NCI-H146 treated with DMSO at 0.1 percent for 48 hours (cell line): ENCODE measurements at regions not wholly inside any gene's neighbourhood (a gene's known extent, or its start where the extent isn't known, plus 50 kb on each side); places are given as distances from the start of the nearest gene placed in this dataset.

Experiments used
- DNase-seq: peaks from one replicate; lab custom pipeline; 2025; ENCODE audit not compliant: unreplicated experiment; lab: John Stamatoyannopoulos, UW

DNA sequence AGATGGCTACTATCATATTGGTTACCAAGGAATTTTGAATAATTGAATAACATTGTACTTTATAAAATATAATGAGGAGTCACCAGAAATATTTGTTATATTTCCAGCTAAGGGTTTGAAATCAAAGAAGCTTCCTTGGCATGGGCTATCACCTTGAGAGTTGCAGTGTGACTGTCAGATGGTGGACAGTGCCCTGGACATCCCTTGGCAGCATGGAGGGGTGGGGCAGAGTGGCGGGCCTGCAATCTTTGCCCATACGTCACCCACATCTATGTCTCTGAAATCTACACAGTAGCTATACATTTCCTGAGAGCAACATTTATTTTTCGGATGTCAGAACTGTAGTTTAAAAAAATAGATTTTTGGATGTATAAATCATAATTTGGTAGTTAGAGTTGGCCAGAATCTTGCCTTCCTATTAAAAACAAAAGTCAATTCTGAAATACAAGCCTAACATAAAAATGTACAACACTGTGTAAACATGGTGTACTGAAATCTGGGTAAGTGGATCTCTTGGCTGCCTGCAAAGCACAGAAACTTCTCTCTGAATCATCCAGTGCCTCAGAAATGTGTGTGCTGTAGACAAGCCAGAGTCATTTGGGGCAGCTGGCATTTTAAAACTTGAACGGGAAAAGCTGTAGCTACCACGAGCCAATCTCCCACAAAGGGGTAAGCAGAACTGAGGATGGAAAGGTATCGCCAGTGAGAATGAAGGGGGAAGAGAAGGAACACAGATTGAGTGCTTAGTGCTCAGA, 124.2 kb upstream of the ARHGAP28 start:
- no peak for DNase-seq

DNA sequence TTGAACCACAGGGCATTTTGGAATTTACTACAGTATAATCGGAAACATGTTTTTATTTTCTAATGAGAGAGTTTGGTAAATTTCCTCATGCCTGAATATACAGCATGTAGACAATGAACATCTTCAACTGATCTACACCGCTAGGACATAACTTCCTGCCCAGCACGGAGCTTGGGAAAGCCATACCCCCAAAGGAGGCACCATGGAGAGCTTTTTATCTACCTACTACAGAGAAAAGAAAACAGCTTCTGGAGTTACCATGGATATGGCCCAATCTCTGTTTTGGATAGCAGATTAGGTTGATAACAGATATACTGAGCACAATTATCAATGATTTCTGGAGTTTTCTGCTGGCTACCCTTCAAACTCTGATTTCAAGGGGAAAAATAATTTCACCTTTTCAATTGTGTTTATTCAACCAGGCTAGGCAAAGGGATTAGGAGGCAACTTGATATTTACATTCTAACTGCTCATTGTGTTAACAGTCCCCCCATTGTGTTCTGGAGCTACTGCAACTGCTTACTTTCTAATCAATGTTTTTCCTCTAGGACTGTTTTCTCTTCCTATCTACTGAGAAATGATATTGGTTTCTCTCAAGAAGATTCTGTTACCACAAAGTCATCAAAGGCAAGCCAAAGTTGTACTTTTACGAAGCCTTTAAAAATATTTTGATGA, 123.0 kb upstream of the ARHGAP28 start:
- no peak for DNase-seq

DNA sequence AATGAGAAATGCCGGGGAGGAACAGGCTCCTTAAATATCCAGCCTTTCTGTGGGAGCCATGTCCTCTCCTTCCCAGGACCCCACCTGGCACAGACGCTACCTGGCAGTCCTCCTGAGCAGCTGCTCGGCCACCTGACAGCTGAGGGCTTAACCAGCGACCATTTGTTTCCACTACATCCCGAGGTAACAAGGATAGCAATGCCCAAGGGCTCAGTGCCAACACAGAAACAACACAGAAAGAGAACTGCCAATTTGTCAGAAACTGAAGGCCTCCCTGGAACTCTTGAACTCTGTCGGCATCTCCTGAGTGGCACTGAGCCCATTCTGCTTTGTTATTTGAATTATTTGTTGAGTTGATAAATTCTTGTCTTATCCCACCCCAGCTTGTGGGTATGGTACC, 122.2 kb upstream of the ARHGAP28 start:
- DNase-seq, result no peak

DNA sequence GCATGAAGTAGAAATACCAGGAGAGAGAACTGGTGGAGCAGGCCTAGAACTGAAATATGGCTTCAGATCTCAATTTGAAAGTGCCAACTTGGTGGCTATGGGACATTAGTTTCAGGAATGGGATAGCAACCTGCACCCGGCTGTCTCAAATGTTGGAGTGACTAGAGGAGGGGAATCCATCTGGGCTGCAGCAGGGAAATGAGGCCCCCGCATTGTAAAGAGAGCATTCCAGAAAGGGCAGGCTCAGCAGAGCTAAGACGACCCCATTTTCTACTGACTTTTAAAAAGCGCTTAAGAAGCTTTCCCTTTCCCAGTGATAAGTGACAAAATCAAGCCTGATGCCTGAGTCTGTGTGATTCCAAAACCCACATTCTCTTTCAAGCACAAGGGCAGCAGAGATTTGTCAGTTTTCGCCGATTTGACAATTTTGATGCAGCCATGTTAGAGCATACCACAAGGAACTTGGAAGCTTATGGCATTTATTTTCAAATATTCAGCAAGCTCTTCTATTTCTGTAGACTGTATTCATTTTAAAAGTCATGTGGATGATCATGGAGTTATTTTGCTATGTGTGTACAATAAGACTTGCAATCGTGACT, 119.8 kb upstream of the ARHGAP28 start:
- no peak for DNase-seq

DNA sequence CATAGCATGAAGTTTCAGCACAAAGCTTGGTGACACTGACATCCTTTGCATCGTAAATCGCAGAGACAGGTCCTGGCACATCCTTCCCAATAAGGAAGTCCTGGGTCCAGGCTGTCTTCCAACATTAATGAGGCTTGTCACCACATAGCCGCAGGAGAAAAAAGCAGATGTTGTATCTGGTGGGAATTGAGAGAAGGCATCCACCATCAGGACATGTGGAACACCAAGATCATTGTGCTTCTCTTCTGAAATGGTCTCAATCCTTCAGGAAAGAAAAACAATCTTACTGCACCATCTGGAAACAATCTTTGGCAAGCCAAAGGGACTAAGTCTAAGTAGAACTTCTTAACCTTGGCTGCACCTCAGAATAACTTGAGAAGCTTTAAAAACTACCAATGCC, 119.0 kb upstream of the ARHGAP28 start:
- no peak for DNase-seq

DNA sequence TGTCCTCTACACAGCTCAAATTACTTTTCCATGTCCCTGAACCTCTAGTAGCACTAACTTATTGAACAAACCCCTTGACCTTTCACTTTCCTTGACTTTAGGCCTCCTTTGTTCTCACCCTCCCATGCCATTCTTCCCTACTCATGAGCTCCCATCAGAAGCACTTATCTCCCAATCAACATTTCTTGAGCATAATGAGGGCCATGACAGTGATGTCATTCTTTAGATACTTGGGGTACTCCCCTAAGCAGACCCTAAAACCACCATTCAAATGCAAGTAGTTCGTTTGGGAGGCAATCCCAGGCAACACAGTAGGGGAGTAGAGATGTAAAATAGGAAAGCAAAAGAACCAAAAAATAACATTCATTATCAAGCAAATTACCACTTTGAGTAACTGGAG, 115.9 kb upstream of the ARHGAP28 start:
- DNase-seq, result no peak

DNA sequence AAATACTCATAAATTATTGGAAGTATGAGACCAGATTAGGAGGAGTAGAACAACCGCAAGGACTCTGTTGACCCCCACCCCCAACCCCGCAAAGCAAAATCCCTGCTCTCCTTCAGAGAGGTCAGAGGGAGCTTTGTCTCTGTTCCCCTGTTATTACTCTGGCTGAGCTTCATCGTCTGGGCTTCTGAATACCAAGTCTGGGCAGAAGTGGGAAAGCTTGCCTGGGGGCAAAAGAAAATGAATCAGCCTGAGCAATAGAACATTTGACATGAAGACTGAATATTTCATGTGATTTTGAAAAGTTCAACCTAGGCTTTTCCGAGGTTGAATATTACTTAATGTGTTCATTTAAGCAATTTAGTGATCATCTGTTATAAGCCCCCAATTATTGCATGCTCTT, 114.6 kb upstream of the ARHGAP28 start:
- DNase-seq, result no peak

DNA sequence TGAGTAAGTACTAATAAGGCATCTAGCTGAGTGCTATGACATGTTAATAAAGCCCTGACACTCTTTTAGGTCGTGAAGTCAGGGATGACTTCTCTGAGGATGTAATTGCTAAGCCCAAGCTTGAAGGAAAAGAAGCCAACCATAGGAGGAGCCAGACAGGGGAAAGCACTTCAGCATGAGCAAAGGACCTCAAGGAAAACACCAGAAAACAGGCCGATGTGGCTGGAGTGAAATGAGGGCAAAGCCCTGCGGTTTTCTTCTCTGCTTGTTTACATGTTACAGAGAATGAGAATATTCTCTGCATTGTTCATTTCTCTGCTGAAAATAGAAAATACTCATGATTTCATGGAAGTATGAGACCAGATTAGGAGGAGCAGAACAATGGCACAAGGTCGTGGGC, 112.5 kb upstream of the ARHGAP28 start:
- no peak for DNase-seq

DNA sequence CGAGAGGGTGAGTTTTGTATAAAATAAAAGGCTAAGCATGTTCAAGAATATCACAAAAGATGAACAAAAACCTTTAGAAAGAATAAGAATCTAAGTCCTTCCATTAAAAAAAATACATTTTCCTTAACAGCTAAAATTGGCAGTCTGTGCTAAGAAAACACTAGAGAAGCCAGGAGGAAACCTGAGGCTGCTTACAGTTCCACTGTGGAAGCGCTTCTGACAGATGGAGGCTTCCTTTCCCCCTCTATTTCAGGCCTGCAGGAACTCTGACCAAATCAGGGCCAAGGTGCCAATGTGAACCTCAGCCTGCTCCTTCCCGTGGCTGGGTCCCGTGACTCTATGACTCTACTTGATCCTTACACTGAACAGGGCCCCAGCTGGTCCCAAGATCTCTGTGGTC, 108.1 kb upstream of the ARHGAP28 start:
- DNase-seq, result no peak

DNA sequence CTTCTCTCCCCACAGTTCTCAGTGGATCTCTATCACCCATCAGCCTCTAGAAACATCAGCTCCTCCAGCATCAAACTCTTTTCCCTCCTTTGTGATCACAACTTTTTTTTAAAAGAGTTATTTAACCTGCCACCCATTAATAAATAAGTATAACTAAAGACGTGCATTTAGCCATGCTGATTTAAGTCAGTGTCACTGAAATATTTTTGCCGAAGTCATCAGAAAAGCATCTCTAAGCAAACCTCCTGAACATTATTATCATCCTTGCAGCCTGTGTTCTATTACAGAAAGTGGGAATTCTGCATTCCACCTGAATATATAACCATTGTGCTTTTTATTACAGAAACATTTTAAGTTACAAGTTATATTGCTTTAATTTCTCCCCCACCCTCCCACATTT, 106.2 kb upstream of the ARHGAP28 start:
- no peak for DNase-seq

DNA sequence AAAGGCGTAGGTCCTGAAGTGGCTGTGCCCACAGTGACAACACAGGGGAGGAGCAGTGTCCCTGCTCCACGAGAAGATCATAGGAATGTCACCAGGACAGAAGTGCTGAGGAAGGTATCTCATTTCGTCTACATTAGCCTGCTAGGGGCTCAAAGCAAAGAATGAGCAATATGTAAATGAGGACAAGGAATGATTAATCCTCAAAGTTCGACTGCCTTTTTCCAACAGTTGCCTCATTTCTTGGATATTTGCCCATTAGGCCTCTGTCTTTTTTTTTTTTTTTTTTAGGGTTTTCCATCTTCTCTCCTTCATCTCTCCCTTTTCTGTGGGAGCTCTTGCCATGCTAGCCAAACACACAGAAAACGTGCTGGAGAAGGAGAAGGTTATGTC, 105.2 kb upstream of the ARHGAP28 start:
- no peak for DNase-seq

DNA sequence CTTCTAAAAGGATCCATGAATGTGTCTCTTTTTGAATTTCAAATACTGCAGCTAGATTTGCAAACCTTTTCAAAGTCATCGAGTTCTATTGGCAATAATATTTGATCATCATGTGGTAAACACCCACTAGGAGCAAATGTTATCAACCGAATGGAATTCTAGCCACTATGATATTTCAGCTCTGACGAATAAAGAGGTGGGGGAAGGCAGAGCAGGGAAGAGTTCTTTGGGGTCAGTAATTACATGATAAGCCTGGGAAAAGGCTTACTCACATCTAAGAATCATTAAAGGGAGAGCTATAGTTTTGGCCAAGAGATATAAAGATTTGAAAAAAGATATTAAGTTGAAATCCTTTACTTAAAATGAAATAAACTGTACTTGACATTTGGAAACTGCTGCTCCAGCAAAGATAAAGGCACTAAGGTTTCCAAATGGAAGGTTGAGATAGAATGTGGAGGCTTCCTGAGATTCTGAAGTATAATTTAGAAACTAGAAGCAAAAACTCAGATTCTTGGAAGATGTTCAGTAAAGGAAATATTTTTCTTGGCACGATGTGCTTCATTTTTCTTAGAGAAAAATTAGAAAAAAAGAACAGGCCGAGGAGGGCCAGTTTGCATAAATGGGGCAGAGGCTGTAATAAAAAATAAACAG, 104.7 kb upstream of the ARHGAP28 start:
- no peak for DNase-seq

DNA sequence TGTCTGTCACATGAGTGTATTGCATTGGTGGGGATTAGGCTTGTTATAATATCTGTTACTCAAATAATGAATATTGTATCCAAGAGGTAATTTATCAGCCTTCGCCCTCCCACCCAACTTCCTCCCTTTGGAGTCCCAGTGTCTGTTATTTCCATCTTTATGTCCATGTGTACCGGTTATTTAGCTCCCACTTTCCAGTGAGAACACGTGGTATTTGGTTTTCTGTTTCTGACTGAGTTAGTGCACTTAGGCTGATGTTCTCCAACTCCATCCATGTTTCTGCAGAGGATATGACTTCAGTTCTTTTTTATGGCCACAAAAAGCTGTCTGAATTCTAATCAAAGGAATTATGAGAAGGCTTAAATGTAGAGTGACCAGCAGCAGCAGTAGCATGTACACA, 104.0 kb upstream of the ARHGAP28 start:
- DNase-seq, result no peak

DNA sequence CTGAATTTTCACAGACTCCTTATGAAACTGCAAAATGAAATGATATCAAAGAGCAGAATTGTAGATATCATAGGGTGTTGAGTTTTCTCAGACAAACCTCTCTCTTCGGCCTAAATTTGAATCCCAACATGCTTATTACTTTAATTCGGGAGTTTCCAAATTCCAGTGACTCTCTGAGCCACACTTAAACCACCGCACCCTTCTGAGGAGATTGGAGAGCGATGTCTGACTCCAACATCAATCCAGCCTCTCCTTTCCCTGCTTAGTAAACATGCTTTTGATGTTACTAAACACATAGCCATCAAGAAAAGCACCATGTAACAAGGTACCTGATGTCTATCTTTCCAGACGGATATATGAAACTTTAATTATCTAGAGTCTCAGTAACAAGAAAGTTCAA, 103.1 kb upstream of the ARHGAP28 start:
- no peak for DNase-seq

DNA sequence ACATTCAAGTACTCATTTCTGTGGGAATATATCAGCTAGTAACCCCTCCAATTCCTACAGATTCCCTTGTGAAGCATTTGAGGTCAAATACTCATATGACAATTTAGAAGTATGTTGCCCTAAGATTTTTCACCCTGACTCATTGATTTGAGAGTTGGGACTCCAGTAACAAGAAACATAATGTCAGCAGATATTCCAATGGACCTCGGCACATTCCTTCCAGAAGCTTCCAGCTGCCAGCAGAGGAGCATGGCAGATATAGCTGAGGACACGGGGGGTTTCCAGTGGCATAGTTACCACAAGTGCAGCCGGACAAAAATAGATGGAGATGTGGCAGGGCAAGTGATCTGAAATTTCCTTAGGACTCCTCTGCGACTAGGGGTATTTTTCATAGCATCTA, 101.9 kb upstream of the ARHGAP28 start:
- DNase-seq, result no peak

DNA sequence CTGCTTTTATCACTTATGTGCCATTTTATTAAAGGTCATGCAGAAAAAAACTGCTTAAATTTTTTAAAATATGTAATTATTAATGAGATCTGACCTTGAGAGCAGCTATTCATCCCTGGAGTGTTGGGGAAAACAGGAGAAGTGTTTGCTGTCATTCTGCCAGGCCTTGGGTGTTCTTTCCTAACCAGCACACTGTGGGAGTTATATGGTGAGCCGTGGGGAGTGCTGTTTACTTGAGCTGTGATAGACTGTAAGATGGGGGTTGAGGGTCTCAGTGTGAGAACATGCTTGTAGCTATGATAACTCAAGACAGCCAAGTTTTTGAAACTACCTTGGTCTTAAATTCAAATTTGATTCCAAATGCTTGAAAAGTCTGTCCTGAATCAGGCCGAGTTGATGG, 101.3 kb upstream of the ARHGAP28 start:
- DNase-seq, result no peak

DNA sequence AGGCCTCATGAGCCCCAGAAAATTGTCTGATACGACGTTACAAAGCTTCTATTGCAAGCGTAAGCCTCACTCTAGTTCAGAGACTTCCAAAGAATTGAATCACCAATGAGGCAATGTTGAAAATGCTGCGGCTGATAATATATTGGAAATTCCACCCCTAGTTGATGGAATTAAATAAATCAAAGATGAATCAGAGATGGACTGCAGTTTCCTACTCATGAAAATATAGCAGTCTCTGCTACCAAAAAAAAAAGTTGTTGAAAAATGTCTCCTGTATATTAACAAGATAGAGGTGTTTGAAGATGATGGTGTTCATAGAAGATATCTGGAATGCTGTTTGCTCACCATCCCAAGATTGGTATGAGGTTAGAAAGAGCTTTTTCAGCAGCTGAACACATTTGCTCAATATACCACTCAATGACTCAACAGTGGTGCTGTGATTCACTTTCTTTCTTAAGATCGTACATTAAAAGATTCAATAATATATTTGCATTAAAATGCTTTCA, 99.8 kb upstream of the ARHGAP28 start:
- no peak for DNase-seq

DNA sequence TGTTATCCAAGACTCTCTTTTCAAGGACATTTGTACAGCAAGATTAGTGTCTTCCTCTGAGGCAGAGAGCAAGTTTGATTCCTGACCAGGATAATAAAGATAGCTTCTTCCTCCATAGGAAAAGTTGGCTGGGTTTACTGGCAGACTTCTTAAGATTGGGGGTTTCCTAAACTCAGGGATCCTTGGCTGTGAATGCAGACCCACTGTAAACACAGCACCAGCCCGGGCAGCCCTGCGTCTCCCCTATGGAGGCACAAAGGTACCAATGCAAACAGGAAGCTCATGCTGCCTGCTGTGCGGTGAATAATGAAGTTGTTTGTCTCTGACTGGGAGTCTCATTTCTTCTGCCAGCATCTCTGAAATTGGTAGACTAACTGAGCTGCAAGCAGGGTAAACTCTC, 96.2 kb upstream of the ARHGAP28 start:
- DNase-seq, result no peak

DNA sequence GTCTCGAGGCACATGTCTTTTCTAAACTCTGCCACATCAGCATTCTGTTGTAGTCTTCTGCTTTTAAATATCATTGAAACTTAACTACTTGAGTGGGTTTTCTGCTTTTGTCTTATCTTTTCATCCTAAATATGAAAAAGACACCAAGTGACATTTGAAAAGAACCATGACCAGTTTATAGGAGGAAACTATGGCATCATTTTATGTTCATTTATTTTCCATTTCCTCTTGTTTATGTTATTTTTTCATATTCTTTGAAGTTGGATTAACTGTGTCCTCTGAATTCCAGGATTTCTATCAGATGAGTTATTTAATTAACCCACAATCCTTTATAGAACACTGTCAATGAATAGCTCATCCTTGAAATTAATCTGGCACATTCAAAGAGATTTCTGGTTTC, 93.4 kb upstream of the ARHGAP28 start:
- no peak for DNase-seq

DNA sequence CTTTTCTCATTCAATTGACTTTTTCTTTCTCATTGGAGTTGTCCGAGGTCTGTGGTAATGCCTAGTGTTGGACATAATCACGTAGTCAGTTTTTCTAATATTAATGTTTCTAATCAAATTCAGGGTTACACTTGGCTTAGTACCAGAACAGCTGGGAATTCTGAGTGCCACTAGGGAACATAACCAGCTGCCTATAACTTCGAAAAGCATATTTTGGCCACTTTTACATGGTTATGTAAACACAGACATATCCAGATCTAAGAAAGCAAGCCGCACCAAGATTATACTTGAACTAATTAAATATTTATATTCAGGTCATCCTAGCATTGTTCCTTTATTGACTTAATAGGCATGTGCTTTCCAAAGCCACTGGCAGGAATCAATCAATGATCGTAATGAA, 91.1 kb upstream of the ARHGAP28 start:
- DNase-seq, result no peak

DNA sequence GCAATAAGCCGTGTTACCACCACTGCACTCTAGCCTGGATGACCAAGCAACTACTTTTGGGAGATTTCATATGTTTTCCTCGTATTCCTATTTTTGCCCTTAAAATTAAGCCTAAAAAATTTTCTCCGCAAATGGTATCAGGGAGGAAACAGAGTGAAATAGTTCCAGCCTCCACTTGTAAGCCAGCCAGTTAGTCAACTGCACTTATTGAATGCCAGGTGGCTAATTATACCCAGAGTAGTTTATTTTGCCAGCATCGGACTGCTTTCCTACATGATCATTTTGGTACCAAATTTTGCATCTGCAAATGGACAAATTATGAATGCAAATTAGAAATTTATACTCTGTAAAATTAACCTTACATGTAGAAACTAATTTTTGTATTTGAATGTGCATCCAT, 90.2 kb upstream of the ARHGAP28 start:
- no peak for DNase-seq
